ENCODE measurements at regions not wholly inside any gene's neighbourhood (a gene's known extent, or its start where the extent isn't known, plus 50 kb on each side); places are given as distances from the start of the nearest gene placed in this dataset.

DNA sequence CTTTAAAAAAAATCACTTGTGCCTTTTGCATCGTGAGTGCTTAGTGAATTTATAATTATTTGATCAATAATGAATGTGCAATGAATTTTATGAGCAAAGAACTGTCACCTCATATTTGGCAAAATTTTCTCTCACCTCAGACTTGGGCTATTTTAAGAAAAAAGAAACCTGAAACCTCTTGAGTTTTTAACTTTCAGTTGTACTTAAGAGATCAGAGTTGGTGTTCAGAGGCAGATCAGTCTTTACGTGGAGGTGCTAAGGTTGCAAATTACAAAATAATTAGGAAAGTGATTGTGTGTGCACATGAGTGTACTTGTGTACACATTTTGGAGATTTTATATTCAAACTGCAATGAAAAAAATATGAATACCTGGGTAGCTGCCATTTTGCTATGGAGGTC is 218.7 kb upstream of the RBFOX1 start:
- intact Hi-C loops (cut with micrococcal nuclease) = no loop called here
- Mint-ChIP-seq H3K4me1 (ENCODE audit: low read depth) (no peaks in the 10 kb centered on the region), H3K27ac (no peak overlapping the region), H3K27me3 (ENCODE audit: insufficient read depth) (no peaks in the 10 kb centered on the region), H3K4me3 (no peak overlapping the region), H3K36me3 (ENCODE audit: low read depth) (no peaks in the 10 kb centered on the region), H3K9me3 (peaks cover 32% of the 10 kb centered on the region)
- DNase-seq (ENCODE audit: low spot score) = no peak

DNA sequence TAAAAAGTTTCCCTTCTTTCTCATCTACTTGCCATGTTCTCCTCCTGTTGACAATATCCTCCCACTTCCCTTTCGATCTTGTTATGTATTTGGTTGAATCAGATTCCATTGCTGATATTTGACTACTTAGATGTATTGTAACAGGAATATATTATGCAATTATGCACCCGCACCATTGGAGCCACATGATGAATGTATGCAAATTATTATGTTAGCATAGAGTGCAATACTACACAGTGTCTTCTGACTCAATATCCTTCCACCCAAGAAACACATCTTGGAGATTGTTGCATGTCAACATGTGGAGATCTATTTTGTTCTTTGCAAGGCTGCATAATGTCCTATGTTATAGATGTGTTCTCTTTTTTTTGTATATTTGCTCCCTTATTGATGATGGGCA is 219.2 kb upstream of the RBFOX1 start:
- no peaks in the 10 kb centered on the region for H3K27me3 Mint-ChIP-seq (ENCODE audit: insufficient read depth)
- H3K9me3 Mint-ChIP-seq = peaks cover 27% of the 10 kb centered on the region
- no peak overlapping the region for H3K27ac Mint-ChIP-seq
- intact Hi-C loops (cut with micrococcal nuclease) = no loop called here
- no peak overlapping the region for H3K4me3 Mint-ChIP-seq
- no peaks in the 10 kb centered on the region for H3K36me3 Mint-ChIP-seq (ENCODE audit: low read depth)
- no peaks in the 10 kb centered on the region for H3K4me1 Mint-ChIP-seq (ENCODE audit: low read depth)
- no peak for DNase-seq (ENCODE audit: low spot score)

DNA sequence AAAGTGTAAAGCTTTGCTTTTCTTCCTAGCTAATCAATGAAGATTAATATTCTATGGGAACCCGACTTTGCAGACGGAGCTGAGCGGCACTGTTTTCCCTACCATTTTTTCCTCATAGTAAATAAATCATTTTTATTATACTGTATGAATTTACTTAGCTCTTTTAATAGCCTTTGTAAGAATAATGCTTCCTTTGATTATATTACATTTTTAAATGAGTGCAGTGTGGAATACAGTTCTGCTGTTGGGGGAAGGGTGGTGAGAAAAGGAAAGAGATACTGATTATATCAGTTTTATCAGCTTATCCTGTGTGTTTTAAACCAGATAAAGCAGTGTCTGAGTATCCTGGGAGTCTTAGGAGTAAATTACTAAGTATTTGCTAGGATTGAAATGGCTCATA is 221.4 kb upstream of the RBFOX1 start:
- Mint-ChIP-seq H3K36me3 (ENCODE audit: low read depth) (no peaks in the 10 kb centered on the region), H3K27ac (no peak overlapping the region), H3K27me3 (ENCODE audit: insufficient read depth) (no peaks in the 10 kb centered on the region), H3K4me3 (no peak overlapping the region), H3K4me1 (ENCODE audit: low read depth) (no peaks in the 10 kb centered on the region), H3K9me3 (peaks cover 22% of the 10 kb centered on the region)
- intact Hi-C loops (cut with micrococcal nuclease) = no loop called here
- DNase-seq (ENCODE audit: low spot score) = no peak

DNA sequence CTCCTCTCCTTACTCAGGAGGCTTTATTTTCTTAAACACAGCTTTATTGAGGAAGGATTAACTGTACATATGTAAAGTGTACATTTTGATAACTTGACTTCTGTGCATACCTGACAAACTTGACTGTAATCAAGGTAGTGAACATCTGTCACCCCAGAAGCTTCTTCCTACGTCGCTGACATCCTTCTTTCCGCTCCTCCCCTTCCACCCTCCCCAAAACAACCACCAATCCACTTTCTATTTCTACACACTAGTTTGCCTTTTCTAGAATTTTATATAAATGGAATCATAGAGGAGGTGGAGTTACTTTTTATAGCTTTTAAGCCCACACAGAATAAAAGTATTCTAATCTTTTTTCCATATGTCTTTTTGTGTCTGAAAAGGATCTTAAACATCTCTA is 225.2 kb upstream of the RBFOX1 start:
- H3K27me3 Mint-ChIP-seq (ENCODE audit: insufficient read depth) = no peaks in the 10 kb centered on the region

DNA sequence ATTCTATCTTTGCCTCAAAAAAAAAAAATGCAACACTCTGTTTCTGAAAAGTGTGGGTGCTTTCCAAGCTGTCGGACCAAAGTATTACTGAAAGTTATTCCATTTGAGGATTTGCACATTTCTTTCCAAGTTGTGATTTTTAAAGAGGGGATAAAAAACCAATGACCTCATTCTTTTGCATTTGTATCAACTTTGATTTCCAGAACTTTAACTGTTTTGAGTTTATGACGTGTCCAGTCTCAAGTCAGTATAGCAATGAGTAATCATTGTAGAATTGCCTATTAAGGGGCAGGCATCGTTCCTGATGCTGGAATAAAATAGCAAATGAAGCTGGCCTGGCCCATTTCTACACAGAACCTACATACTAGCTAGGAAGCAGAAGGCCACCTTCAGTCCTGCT is 229.6 kb upstream of the RBFOX1 start:
- H3K36me3 Mint-ChIP-seq (ENCODE audit: low read depth) = no peaks in the 10 kb centered on the region
- DNase-seq (ENCODE audit: low spot score) = no peak
- intact Hi-C loops (cut with micrococcal nuclease) = no loop called here

More for the DNA sequence above, 225.2 kb upstream of the RBFOX1 start:
- Mint-ChIP-seq H3K4me3 (no peak overlapping the region), H3K4me1 (ENCODE audit: low read depth) (no peaks in the 10 kb centered on the region), H3K27ac (no peak overlapping the region), H3K9me3 (no peaks in the 10 kb centered on the region), H3K36me3 (ENCODE audit: low read depth) (no peaks in the 10 kb centered on the region)
- DNase-seq (ENCODE audit: low spot score) = no peak
- intact Hi-C loops (cut with micrococcal nuclease) = no loop called here

DNA sequence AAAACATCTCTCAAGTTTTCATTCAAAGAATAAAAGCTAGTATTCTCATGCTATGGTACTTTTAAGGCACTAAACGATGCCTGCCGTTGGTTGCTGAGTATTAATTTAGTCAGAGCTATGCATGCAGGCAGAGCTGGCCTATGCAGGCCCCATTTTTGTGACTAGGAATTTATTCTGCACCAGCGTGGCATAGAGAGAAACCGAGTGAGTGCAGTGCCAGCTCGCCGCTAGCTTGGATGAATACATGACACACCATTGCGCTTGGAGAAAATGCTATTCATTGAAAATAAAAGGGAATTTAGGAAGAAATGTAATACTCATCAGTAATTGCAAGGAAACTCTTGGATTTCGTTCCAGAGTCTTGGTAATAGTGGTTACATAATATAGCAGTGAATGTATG is 231.6 kb upstream of the RBFOX1 start:
- intact Hi-C loops (cut with micrococcal nuclease) = no loop called here
- no peak for DNase-seq (ENCODE audit: low spot score)
- peaks cover 16% of the 10 kb centered on the region for H3K9me3 Mint-ChIP-seq
- H3K4me3 Mint-ChIP-seq = no peak overlapping the region
- H3K27ac Mint-ChIP-seq = no peak overlapping the region
- no peaks in the 10 kb centered on the region for H3K4me1 Mint-ChIP-seq (ENCODE audit: low read depth)
- H3K36me3 Mint-ChIP-seq (ENCODE audit: low read depth) = no peaks in the 10 kb centered on the region
- H3K27me3 Mint-ChIP-seq (ENCODE audit: insufficient read depth) = no peaks in the 10 kb centered on the region

More for the DNA sequence above, 229.6 kb upstream of the RBFOX1 start:
- H3K4me3 Mint-ChIP-seq = no peak overlapping the region
- H3K27me3 Mint-ChIP-seq (ENCODE audit: insufficient read depth) = no peaks in the 10 kb centered on the region
- H3K4me1 Mint-ChIP-seq (ENCODE audit: low read depth) = no peaks in the 10 kb centered on the region
- no peak overlapping the region for H3K27ac Mint-ChIP-seq
- peaks cover 9% of the 10 kb centered on the region for H3K9me3 Mint-ChIP-seq

DNA sequence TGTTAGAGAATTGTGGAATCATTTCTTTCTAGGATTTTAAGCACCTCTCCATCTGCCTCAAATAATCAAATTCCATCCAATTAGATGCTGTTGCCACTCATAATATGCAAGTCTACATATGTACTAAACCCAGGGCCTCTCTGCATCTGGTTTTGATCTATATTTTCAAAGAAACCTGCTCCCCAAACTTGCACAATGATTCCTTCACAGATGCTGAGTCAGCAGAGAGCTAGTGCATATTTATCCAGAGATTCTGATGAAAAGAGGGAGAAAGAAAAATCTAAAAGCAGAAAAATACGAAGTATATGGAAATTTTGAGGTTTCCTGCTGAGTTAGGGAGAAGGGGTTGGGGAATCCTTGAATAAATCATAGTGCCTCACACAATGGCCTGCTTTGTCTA is 235.1 kb upstream of the RBFOX1 start:
- DNase-seq (ENCODE audit: low spot score) = no peak
- intact Hi-C loops (cut with micrococcal nuclease) = no loop called here
- H3K27ac Mint-ChIP-seq = no peak overlapping the region

DNA sequence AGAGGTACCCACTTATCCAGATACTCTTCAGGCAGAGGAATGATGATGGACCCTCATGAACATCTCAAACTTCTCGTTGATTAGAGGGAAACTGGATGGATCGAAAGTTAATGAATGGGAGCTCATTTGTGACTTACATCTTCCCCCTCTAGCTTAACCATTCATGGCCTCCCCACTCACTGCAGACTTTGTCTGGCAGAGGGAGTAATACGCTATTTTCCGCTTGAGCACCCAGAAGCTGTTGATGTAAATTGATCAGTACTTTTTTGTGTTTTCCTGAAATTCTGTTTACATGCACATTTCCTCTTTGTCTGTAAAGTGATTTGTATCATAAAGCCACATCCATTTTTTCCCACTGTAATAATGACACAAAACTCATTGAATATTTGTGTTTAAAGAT is 239.1 kb upstream of the RBFOX1 start:
- no peaks in the 10 kb centered on the region for H3K36me3 Mint-ChIP-seq (ENCODE audit: low read depth)
- DNase-seq (ENCODE audit: low spot score) = no peak
- intact Hi-C loops (cut with micrococcal nuclease) = no loop called here
- H3K27me3 Mint-ChIP-seq (ENCODE audit: insufficient read depth) = no peaks in the 10 kb centered on the region
- H3K4me1 Mint-ChIP-seq (ENCODE audit: low read depth) = no peaks in the 10 kb centered on the region
- H3K9me3 Mint-ChIP-seq = peaks cover 28% of the 10 kb centered on the region
- H3K4me3 Mint-ChIP-seq = no peak overlapping the region
- no peak overlapping the region for H3K27ac Mint-ChIP-seq

More for the DNA sequence above, 235.1 kb upstream of the RBFOX1 start:
- no peaks in the 10 kb centered on the region for H3K27me3 Mint-ChIP-seq (ENCODE audit: insufficient read depth)
- no peaks in the 10 kb centered on the region for H3K36me3 Mint-ChIP-seq (ENCODE audit: low read depth)
- H3K4me1 Mint-ChIP-seq (ENCODE audit: low read depth) = no peaks in the 10 kb centered on the region
- no peak overlapping the region for H3K4me3 Mint-ChIP-seq
- H3K9me3 Mint-ChIP-seq = peaks cover 32% of the 10 kb centered on the region

DNA sequence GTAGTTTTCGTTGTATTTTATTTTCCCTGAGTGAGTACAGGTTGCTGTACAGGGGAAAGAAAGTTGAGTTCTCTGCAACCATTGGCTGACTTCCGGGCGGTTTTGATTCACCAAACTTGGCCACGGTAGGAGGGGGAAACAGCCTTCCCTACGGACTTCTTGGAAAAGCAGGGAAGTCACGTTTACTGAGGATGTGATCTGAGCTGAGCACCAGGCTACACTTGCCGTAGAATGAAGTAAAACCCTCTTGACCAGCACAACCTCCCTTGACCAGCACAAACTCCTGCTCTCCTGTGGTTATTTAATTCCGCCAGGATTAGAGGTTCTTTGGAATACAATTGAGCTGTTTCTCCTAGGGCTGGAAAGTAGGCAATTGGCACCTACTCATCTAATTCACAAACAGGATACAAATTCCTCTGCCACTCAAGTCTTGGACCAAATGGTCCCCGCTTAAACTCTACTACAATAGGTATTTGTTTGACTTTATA is 242.0 kb upstream of the RBFOX1 start:
- Mint-ChIP-seq H3K36me3 (ENCODE audit: low read depth) (no peaks in the 10 kb centered on the region), H3K27me3 (ENCODE audit: insufficient read depth) (no peaks in the 10 kb centered on the region), H3K4me3 (no peak overlapping the region), H3K27ac (no peak overlapping the region), H3K4me1 (ENCODE audit: low read depth) (no peaks in the 10 kb centered on the region), H3K9me3 (peaks cover 20% of the 10 kb centered on the region)
- intact Hi-C loops (cut with micrococcal nuclease) = no loop called here
- no peak for DNase-seq (ENCODE audit: low spot score)

DNA sequence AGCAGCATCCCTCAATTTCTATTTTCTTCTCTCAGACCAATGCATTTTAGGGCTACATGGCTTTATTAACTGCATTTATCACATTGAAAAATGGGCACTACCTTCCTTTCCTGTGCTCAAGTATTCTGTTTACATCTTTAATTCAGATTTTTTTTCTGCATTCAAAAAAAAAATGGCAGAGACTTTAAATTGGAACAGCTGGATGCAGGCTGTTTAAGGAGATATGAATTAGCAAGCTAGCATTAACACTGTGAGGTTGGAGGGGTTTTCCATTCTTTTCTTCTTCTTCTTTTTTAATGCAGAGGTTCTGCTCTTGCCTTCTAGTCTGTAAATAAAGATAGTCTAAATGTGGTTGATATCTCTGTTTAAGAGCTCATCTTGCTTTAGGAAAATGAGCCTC is 242.9 kb upstream of the RBFOX1 start:
- Mint-ChIP-seq H3K4me1 (ENCODE audit: low read depth) (no peaks in the 10 kb centered on the region), H3K27ac (no peak overlapping the region), H3K36me3 (ENCODE audit: low read depth) (no peaks in the 10 kb centered on the region), H3K9me3 (peaks cover 18% of the 10 kb centered on the region), H3K4me3 (no peak overlapping the region), H3K27me3 (ENCODE audit: insufficient read depth) (no peaks in the 10 kb centered on the region)
- intact Hi-C loops (cut with micrococcal nuclease) = no loop called here
- no peak for DNase-seq (ENCODE audit: low spot score)

DNA sequence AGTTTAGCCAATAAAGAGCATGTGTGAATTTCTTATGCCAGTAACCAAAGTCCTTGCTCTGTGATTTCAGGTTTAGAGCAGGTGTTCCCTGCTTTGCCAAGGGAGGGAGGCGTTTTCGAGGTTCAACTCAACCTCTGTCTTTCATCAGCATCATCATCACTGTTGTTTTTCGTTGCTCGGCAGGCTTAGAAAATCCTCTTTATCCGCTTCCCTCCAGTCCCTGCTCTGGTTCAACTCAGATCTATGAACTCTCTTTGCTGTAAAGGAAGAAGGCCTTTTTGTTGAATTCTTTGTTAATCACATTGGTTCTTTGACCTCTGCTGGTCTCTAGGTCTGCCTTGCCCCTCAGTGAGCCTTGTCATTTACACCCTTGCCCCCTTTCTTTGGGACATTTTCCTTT is 243.9 kb upstream of the RBFOX1 start:
- no peak for DNase-seq (ENCODE audit: low spot score)
- Mint-ChIP-seq H3K36me3 (ENCODE audit: low read depth) (no peaks in the 10 kb centered on the region), H3K27ac (no peak overlapping the region), H3K9me3 (peaks cover 8% of the 10 kb centered on the region), H3K4me3 (no peak overlapping the region), H3K4me1 (ENCODE audit: low read depth) (no peaks in the 10 kb centered on the region), H3K27me3 (ENCODE audit: insufficient read depth) (no peaks in the 10 kb centered on the region)
- intact Hi-C loops (cut with micrococcal nuclease) = no loop called here

DNA sequence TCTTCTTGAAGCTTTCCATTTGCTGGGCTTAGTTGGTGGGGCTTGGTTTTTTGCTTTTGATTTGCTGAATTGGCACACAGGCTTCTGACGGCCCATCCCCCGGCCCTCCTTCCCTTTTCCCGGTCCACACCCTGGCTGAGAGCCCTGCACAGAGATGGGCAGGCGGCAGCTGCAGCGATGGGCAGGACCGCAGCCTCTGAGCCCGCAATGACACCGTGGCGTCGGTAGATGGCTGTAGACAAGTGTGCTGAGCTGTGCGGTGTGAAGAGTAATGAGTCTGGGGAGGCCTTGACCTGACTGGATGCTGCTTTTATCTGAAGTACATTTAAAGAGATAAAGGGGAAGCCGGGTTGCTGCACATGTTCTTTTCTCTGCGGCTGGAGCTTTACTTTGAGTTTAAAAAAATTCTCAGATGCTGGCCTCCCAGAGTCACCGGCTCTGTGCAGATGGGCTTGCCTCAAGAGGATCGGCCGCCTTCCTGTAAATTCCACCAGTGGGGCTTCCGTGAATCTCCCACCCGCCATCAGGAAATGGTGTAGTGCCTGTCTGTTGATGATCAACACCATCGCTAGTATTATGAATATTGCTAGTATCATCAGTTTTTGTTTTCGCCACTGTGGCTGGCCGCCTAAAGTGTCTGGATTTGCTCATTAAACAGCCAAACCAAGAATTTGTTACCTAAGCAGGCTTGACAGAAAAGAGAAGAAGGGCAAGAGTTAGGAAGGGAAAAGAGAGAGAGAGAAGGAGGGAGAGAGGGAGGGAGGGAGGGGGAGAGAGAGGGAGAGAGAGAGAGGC is 245.6 kb upstream of the RBFOX1 start:
- H3K4me1 Mint-ChIP-seq (ENCODE audit: low read depth) = no peaks in the 10 kb centered on the region
- intact Hi-C loops (cut with micrococcal nuclease) = no loop called here
- H3K27ac Mint-ChIP-seq = no peak overlapping the region
- H3K9me3 Mint-ChIP-seq = peaks cover 5% of the 10 kb centered on the region
- no peaks in the 10 kb centered on the region for H3K36me3 Mint-ChIP-seq (ENCODE audit: low read depth)
- DNase-seq (ENCODE audit: low spot score) = no peak
- no peak overlapping the region for H3K4me3 Mint-ChIP-seq
- no peaks in the 10 kb centered on the region for H3K27me3 Mint-ChIP-seq (ENCODE audit: insufficient read depth)

DNA sequence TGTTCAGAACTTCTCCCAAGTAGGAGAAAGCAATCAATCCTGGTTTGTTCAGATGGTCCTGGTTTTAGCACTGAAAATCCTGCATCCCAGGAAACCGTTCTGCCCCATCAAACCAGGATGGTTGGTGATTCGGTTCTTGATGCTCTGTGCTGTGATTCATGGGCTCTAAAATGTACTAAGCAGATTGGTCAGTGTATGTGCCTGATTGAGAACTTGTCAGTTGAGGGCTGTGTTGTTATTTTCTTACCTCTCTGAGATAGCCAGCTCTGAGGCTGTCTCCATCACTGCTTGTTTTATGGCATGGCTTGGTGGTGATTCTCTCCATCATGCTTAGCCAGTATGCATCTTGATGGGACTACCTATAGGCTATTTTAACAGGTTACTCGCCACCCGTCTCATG is 246.9 kb upstream of the RBFOX1 start:
- Mint-ChIP-seq H3K27ac (no peak overlapping the region), H3K4me1 (ENCODE audit: low read depth) (no peaks in the 10 kb centered on the region), H3K9me3 (peaks cover 8% of the 10 kb centered on the region), H3K27me3 (ENCODE audit: insufficient read depth) (no peaks in the 10 kb centered on the region), H3K36me3 (ENCODE audit: low read depth) (no peaks in the 10 kb centered on the region), H3K4me3 (no peak overlapping the region)
- intact Hi-C loops (cut with micrococcal nuclease) = no loop called here
- DNase-seq (ENCODE audit: low spot score) = no peak

DNA sequence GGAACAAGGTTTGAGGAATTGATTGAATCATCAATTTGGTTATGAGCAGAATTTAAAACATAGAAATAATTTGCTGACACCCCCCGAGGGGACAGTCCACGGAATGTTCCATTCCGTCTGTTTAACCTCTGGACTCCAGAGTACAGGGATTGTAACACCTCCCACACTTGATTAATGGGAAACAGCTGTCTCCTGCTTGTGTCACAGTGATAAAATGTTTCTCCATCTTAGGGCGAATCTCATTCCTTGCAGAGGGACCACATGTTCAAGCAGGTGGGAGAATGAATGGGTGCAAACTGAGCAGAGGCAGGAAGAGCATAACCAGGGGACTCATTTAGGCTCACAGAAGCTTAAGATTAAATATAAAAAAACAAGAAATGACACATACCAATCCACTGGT is 249.5 kb upstream of the RBFOX1 start:
- H3K9me3 Mint-ChIP-seq = peaks cover 13% of the 10 kb centered on the region
- no peaks in the 10 kb centered on the region for H3K4me1 Mint-ChIP-seq (ENCODE audit: low read depth)
- no peaks in the 10 kb centered on the region for H3K27me3 Mint-ChIP-seq (ENCODE audit: insufficient read depth)
- DNase-seq (ENCODE audit: low spot score) = no peak
- H3K36me3 Mint-ChIP-seq (ENCODE audit: low read depth) = no peaks in the 10 kb centered on the region
- intact Hi-C loops (cut with micrococcal nuclease) = no loop called here
- H3K27ac Mint-ChIP-seq = no peak overlapping the region
- H3K4me3 Mint-ChIP-seq = no peak overlapping the region
